ENCODE measurements at regions not wholly inside any gene's neighbourhood (a gene's known extent, or its start where the extent isn't known, plus 50 kb on each side); places are given as distances from the start of the nearest gene placed in this dataset.

DNA sequence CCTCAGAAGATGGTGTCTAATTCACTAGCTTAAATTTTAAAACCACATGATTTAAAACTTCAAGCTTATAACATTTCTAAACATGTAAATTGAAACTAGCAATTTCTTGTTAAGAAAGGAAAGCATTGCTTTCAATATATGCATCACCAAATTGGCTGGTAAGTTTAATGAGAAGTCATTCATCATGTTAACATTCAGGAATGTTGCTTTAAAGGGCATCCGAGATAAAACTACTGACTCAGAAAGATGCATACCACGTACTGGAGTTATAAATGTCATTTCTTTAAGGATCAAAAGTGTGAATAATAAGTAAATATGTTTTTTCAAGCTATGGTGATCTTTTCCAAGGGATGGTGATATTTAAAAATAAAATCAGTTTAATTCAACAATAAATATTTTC, 83.3 kb upstream of the VCX2 start:
- Histone ChIP-seq H3K4me1 (no peaks in the 10 kb centered on the region), H3K9me3 (no peaks in the 10 kb centered on the region), H3K27me3 (no peaks in the 10 kb centered on the region), H3K27ac (no peak overlapping the region), H3K36me3 (no peaks in the 10 kb centered on the region), H3K4me3 (no peak overlapping the region)
- TF ChIP-seq POLR2AphosphoS5 (IDR thresholded peaks at IDR 0.05) (no peak), EP300 (IDR thresholded peaks at IDR 0.05; ENCODE audit: low read depth) (no peak), POLR2A (IDR thresholded peaks at IDR 0.05) (no peak), CTCF (IDR thresholded peaks at IDR 0.05) (no peak)
- in situ Hi-C loops (cut with MboI; ENCODE audit: low pct_ligation_motif_present in 1 of 4, low pct_unique_long_range_greater_than_20kb in 1 of 4, low sequenced_read_pairs in 3 of 4) (no loop called here), intact Hi-C loops (cut with DNase I; ENCODE audit: low total_unique reads) (no loop called here)
- no peak for DNase-seq
- 49 to 80% methylated on average over 2 of the region's 2 CpGs for WGBS, 2 donors (ENCODE audit: low coverage in 1 of 2)

GRCh38 chrX:8272821-8273220, 101.8 kb upstream of the VCX2 start:
- no peaks in the 10 kb centered on the region for H3K36me3 ChIP-seq
- 62 to 75% methylated on average over 2 to 4 of the region's 4 CpGs for WGBS, 2 donors (ENCODE audit: low coverage in 1 of 2)
- TF ChIP-seq POLR2AphosphoS5 (IDR thresholded peaks at IDR 0.05) (no peak), EP300 (IDR thresholded peaks at IDR 0.05; ENCODE audit: low read depth) (no peak), CTCF (IDR thresholded peaks at IDR 0.05) (no peak), POLR2A (IDR thresholded peaks at IDR 0.05) (no peak)
- H3K4me1 ChIP-seq, result no peaks in the 10 kb centered on the region
- no peaks in the 10 kb centered on the region for H3K9me3 ChIP-seq
- DNase-seq, result no peak
- intact Hi-C loops (cut with DNase I; ENCODE audit: low total_unique reads), result no loop called here
- in situ Hi-C loops (cut with MboI; ENCODE audit: low pct_ligation_motif_present in 1 of 4, low pct_unique_long_range_greater_than_20kb in 1 of 4, low sequenced_read_pairs in 3 of 4), result no loop called here
- H3K27ac ChIP-seq, result no peak overlapping the region
- no peak overlapping the region for H3K4me3 ChIP-seq
- H3K27me3 ChIP-seq, result no peaks in the 10 kb centered on the region

GRCh38 chrX:8273451-8273895, 102.4 kb upstream of the VCX2 start:
- no peak overlapping the region for H3K27ac ChIP-seq
- H3K36me3 ChIP-seq, result no peaks in the 10 kb centered on the region
- 73 to 84% methylated on average over 5 of the region's 5 CpGs for WGBS, 2 donors (ENCODE audit: low coverage in 1 of 2)
- H3K27me3 ChIP-seq, result no peaks in the 10 kb centered on the region
- no peak for DNase-seq
- in situ Hi-C loops (cut with MboI; ENCODE audit: low pct_ligation_motif_present in 1 of 4, low pct_unique_long_range_greater_than_20kb in 1 of 4, low sequenced_read_pairs in 3 of 4) (no loop called here), intact Hi-C loops (cut with DNase I; ENCODE audit: low total_unique reads) (no loop called here)
- no peak overlapping the region for H3K4me3 ChIP-seq
- no peak for TF ChIP-seq POLR2A (IDR thresholded peaks at IDR 0.05)
- TF ChIP-seq CTCF (IDR thresholded peaks at IDR 0.05), result no peak
- no peak for TF ChIP-seq POLR2AphosphoS5 (IDR thresholded peaks at IDR 0.05)
- no peak for TF ChIP-seq EP300 (IDR thresholded peaks at IDR 0.05; ENCODE audit: low read depth)
- no peaks in the 10 kb centered on the region for H3K9me3 ChIP-seq
- no peaks in the 10 kb centered on the region for H3K4me1 ChIP-seq

DNA sequence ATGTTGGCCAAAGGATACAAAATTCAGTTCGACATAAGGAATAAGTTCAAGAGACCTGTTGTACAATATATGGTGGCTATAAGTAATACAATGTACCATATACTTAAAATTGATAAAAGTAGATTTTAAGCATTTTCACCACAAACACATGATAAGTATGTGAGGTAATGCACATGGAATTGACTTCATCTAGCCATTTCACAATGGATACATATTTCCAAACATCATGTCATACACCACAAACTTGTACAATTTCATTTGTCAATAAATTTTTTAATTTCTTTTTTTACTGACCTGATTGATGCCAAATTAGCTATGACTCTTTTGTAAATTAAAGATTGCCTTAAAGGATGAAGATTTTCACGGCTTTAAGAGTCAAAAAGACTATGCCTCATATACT, 103.1 kb upstream of the VCX2 start:
- 78 to 84% methylated on average over 2 of the region's 2 CpGs for WGBS, 2 donors (ENCODE audit: low coverage in 1 of 2)

More for the DNA sequence above, 103.1 kb upstream of the VCX2 start:
- H3K36me3 ChIP-seq, result no peaks in the 10 kb centered on the region
- intact Hi-C loops (cut with DNase I; ENCODE audit: low total_unique reads), result no loop called here
- no peaks in the 10 kb centered on the region for H3K27me3 ChIP-seq
- no peak for DNase-seq
- TF ChIP-seq CTCF (IDR thresholded peaks at IDR 0.05), result no peak
- TF ChIP-seq POLR2AphosphoS5 (IDR thresholded peaks at IDR 0.05), result no peak
- no peak for TF ChIP-seq EP300 (IDR thresholded peaks at IDR 0.05; ENCODE audit: low read depth)
- no peak for TF ChIP-seq POLR2A (IDR thresholded peaks at IDR 0.05)
- H3K27ac ChIP-seq, result no peak overlapping the region
- in situ Hi-C loops (cut with MboI; ENCODE audit: low pct_ligation_motif_present in 1 of 4, low pct_unique_long_range_greater_than_20kb in 1 of 4, low sequenced_read_pairs in 3 of 4), result no loop called here
- no peaks in the 10 kb centered on the region for H3K4me1 ChIP-seq
- H3K4me3 ChIP-seq, result no peak overlapping the region
- no peaks in the 10 kb centered on the region for H3K9me3 ChIP-seq

Data from transverse colon (tissue), 4 donors.